GDM1 (cell line): ENCODE measurements at regions not wholly inside any gene's neighbourhood (a gene's known extent, or its start where the extent isn't known, plus 50 kb on each side); places are given as distances from the start of the nearest gene placed in this dataset.
A peak's percentile ranks its signal among the peaks of the same experiment; 100 is the strongest.

ENCODE experiments used
- DNase-seq: peaks from one replicate; lab custom pipeline; 2025; lab: John Stamatoyannopoulos, UW

DNA sequence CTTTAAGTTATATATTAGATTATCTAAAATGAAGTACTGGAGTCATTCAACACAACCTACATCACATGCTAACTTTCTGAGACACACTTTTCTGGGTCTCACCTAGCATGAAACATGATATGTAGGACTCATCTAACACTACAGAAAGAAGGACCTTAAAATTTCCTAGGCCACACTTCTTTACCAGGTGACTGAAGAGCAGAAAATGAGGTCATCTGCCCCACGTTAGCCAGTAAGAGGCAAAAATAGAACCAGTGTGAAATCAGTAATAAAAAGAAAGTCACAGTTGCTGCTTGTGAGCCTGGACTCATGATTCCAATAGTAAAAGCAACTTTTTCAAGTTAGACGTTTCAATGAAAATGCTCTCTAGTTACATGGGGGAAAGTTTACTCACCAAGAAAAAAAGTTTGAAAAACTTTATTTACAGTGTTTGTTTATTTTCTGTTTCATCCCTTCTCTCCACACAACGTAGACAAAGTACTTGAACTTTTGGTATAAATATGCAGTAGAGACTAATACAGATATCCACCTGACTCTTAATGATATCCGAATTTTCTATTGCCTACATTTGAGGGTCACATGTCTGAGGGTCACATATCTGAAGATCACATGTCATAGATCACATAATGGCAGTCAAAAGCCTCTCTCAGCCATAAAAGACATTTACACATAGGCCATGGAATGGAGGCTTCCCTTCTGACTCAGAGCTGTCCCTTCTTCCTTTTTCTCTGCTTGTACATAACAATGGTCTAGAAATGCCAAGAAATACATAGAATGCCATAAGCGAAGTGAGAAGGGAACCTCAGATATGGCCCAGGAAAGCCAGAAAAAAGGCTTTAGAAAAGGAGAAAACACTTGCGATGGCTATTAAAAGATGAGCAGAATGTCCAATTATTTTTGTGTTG is 362.9 kb downstream of the ZEB2 start:
- no peak for DNase-seq

DNA sequence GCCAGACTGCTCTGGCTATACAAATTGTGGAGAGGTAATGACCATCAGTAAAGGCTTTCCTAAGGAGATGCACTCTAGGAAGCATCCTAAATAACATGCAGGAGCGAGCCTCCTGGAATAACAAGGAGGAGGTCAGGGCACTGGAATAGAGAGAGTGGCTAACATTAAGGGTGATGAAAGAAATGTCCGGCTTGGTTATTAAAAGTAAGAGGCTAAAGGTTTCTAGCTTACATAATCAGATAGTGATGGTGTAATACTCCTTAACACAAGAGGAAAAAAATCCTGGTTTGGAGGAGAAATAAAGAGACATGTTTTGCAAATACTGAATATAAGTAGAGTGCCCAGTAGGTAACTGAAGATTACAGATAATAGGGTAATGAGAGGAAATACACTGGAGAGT is 365.7 kb downstream of the ZEB2 start:
- DNase-seq: no peak

GRCh38 chr2:144152817-144153271 is 367.1 kb downstream of the ZEB2 start:
- peak; percentile 57 for DNase-seq

- peak; percentile 8 for DNase-seq
These were observed 368.1 kb downstream of the ZEB2 start for GRCh38 chr2:144151851-144152250.

GRCh38 chr2:144151405-144151804 is 368.5 kb downstream of the ZEB2 start:
- DNase-seq: no peak

- DNase-seq: no peak
These were observed 372.6 kb downstream of the ZEB2 start for GRCh38 chr2:144147356-144147755.

DNA sequence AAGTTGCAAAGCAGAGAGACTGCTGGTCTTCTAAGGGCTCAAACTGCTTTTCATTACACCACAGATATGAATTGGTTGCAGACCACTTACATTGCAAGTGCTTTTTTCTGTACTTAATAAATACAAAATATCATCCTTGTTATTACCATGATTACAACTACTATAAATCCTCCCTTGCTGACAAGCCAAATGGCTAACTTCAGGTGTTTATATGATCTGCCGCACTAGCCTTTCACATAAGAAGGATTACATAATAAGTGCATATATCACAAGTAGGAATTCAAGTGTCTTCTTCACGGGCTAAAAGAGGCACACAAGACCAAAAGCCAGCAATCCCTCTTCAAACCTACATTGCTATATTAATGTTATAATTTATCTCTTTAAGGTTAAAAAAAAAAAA is 373.0 kb downstream of the ZEB2 start:
- no peak for DNase-seq

DNA sequence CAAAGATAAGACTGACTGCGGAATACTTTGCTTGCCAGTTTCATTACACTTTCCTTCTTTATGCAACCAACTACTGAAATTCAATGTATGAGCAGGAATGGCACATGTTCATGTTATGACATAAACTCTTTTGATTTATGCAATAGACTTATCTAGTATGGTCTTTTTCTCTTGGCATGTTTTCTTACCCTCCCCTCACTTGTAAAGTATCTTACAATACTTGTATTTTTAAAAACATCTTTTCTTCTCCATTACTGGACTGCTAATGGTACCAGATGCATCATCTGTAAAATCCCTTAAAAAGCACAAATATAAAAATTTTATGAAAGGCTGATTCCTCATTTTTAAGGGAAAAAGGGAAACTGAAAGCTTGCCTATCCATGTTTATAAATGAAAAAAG is 373.8 kb downstream of the ZEB2 start:
- DNase-seq: no peak

DNA sequence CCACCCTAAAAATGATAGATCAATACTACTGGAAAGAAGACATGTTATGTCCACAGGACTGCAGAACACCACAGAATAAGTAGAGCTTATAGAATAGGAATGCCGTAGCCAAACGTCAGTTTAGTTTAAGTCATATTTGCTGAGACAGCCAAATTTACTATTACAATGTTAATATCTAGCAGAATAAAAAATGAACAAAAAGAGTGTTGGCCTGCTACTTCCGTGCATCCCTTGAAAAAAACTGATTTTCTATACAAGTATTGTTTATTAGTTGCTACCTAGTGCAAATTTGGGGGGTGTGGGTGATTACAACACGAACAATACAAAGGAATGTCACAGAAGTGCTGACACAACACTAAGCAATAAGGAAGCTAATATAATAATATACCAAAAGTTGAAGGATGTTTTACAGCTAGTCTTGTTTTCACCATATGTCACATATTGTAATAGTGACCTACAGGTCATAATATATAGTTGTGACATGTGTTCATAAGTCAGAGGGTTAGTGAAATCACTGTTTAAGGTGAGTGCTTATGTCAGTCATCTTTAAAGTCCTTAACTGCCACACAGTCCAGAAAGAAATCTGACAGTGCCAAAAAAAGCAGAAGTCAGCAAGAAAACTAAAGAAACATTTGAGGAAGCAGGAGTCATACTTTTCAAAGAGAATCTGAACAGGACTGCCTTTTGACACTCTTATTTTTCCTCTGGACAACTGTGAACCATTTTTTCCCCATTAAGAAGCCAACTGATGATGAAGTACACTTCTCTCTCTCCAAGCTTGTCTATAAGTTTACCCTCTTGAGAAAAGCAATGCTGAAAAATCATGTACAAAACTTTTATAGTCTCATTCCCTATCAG is 376.4 kb downstream of the ZEB2 start:
- DNase-seq: peak; percentile 43

DNA sequence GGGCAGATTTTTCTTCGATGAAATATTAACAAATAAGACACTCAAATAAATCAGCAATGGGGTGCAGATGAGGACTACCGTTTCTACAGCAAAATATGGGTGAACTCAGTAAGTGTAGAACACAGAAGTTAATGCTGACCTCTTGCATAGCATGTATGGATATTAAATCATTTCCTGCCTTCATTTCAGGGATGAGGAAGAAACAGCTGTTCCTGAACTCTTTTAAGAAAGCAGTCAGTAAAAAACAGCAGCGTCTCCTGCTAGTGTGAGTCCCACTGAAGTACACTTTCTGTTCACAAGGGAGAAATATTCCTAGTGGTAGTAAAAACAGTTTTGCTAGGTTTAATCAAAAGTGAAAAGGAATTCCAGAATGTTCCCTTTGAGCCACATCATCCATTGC is 379.0 kb downstream of the ZEB2 start:
- DNase-seq: no peak

- DNase-seq: no peak
These were observed 382.1 kb downstream of the ZEB2 start for GRCh38 chr2:144137705-144138428.

GRCh38 chr2:144137272-144137671 is 382.6 kb downstream of the ZEB2 start:
- DNase-seq: no peak

- DNase-seq: no peak
These were observed 383.5 kb downstream of the ZEB2 start for GRCh38 chr2:144136297-144137010.

DNA sequence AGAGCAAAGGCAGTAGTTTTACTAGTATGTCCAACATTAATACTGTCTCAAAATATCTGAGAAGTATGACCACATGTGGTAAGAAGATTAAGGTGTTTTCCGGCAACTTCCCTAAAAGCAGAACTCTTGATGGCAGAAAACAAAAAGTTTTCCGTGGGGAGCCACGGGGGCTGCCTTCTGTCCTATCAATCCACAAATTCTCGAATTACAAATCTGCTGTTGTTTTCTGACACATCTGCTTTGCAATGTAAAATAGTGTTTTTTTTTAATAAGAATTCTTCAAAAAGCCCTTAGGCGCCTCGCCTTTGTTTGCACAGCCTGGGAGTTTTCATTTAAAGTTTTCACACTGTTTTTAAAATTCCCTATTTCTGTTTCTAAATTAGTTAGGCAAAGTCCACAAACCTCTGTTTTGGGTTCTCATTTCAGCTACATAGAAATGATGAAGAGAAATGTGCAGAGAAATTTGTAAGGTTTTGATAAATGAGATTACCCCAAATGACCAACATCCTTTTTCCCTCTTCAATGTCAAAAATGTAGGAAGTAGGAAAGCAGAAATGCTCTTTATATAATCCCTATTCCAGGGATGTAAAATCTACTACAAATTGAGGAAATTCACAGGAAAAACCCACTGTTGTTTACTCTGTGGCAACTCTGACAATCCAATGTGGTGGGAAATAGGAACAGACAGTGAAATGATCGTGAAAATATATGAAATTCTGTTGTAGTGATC is 385.8 kb downstream of the ZEB2 start:
- DNase-seq: no peak

- no peak for DNase-seq
These were observed 387.6 kb downstream of the ZEB2 start for GRCh38 chr2:144132357-144132756.

DNA sequence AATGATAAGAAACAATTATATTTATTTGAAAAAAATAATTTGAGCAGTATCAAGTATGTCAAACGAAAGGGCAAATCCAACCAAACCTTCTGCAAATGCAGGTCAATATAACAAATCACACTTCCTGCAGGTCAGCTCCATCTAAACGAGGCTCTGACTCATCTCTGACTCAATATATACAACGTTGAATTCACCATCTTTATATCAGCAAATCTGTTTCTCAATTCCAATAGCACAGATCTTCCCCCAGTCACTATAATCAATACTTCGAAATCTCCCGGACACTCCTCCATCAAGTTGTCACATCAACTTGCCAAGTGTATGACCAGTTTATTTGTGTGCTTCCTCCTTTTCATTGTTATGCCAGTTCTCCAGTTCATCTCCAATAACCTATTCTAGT is 388.9 kb downstream of the ZEB2 start:
- DNase-seq: no peak

- DNase-seq: no peak
These were observed 389.4 kb downstream of the ZEB2 start for GRCh38 chr2:144130551-144130950.

DNA sequence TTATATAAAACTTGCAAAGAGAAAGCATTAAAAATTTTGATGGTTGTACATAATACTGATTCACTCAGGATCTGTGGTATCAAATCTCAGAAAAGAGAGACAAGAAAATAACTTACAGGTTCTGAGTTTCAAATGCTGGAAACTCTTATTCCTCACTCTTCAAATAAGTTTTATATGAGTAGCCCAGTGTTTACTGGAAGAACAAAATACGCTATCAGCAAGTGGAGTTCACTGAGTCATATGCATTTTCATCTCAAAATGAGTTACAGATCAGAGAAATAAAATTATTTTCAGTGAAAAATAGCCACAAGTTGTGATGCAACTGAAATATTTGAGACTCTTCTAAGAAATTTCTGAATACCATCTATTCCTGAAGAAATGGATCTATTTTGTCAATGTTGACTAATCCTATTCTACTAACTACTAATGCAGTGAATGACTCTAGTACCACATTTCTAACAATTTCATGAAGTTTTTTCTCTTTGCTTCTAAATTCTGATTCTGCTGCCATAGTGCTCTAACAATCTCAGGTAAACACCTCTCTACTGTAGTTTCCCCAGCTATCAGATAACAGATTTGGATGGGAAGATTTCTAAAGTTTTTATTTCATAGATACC is 391.7 kb downstream of the ZEB2 start:
- DNase-seq: no peak

GRCh38 chr2:144127693-144128092 is 392.2 kb downstream of the ZEB2 start:
- no peak for DNase-seq

- no peak for DNase-seq
These were observed 393.6 kb downstream of the ZEB2 start for GRCh38 chr2:144126302-144126701.
